ENCODE measurements at regions not wholly inside any gene's neighbourhood (a gene's known extent, or its start where the extent isn't known, plus 50 kb on each side); places are given as distances from the start of the nearest gene placed in this dataset.
"Not testable (repeated sequence)": the region's sequence is repeated elsewhere in the genome, so short reads cannot be mapped to it uniquely, and the experiment has no call there.

DNA sequence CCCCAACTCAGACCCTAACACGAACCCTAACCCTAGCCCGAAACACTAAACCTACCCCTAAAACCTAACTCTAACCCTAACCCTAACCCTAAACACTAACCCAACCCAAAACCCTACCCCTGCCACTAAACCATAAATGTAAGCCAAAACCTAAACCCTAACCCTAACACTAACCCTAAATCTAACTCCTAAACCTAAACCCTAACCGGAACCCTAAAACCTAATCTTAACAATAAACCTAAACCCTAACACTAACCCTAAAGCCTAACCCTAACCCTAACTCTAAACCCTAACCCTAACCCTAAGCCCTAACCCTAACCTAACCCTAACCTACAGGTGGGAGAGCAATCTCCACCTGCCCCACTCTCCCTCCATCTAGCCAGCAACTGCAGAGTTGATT, 152.3 kb downstream of the OR4M2 start (continued):
- TF ChIP-seq, protein P1, sequence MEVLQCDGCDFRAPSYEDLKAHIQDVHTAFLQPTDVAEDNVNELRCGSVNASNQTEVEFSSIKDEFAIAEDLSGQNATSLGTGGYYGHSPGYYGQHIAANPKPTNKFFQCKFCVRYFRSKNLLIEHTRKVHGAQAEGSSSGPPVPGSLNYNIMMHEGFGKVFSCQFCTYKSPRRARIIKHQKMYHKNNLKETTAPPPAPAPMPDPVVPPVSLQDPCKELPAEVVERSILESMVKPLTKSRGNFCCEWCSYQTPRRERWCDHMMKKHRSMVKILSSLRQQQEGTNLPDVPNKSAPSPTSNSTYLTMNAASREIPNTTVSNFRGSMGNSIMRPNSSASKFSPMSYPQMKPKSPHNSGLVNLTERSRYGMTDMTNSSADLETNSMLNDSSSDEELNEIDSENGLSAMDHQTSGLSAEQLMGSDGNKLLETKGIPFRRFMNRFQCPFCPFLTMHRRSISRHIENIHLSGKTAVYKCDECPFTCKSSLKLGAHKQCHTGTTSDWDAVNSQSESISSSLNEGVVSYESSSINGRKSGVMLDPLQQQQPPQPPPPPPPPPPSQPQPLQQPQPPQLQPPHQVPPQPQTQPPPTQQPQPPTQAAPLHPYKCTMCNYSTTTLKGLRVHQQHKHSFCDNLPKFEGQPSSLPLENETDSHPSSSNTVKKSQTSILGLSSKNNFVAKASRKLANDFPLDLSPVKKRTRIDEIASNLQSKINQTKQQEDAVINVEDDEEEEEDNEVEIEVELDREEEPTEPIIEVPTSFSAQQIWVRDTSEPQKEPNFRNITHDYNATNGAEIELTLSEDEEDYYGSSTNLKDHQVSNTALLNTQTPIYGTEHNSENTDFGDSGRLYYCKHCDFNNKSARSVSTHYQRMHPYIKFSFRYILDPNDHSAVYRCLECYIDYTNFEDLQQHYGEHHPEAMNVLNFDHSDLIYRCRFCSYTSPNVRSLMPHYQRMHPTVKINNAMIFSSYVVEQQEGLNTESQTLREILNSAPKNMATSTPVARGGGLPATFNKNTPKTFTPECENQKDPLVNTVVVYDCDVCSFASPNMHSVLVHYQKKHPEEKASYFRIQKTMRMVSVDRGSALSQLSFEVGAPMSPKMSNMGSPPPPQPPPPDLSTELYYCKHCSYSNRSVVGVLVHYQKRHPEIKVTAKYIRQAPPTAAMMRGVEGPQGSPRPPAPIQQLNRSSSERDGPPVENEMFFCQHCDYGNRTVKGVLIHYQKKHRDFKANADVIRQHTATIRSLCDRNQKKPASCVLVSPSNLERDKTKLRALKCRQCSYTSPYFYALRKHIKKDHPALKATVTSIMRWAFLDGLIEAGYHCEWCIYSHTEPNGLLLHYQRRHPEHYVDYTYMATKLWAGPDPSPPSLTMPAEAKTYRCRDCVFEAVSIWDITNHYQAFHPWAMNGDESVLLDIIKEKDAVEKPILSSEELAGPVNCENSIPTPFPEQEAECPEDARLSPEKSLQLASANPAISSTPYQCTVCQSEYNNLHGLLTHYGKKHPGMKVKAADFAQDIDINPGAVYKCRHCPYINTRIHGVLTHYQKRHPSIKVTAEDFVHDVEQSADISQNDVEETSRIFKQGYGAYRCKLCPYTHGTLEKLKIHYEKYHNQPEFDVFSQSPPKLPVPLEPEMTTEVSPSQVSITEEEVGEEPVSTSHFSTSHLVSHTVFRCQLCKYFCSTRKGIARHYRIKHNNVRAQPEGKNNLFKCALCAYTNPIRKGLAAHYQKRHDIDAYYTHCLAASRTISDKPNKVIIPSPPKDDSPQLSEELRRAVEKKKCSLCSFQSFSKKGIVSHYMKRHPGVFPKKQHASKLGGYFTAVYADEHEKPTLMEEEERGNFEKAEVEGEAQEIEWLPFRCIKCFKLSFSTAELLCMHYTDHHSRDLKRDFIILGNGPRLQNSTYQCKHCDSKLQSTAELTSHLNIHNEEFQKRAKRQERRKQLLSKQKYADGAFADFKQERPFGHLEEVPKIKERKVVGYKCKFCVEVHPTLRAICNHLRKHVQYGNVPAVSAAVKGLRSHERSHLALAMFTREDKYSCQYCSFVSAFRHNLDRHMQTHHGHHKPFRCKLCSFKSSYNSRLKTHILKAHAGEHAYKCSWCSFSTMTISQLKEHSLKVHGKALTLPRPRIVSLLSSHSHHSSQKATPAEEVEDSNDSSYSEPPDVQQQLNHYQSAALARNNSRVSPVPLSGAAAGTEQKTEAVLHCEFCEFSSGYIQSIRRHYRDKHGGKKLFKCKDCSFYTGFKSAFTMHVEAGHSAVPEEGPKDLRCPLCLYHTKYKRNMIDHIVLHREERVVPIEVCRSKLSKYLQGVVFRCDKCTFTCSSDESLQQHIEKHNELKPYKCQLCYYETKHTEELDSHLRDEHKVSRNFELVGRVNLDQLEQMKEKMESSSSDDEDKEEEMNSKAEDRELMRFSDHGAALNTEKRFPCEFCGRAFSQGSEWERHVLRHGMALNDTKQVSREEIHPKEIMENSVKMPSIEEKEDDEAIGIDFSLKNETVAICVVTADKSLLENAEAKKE (CRISPR knock-in tag; IDR thresholded peaks at IDR 0.05), result no peak
- TF ChIP-seq, protein P2, sequence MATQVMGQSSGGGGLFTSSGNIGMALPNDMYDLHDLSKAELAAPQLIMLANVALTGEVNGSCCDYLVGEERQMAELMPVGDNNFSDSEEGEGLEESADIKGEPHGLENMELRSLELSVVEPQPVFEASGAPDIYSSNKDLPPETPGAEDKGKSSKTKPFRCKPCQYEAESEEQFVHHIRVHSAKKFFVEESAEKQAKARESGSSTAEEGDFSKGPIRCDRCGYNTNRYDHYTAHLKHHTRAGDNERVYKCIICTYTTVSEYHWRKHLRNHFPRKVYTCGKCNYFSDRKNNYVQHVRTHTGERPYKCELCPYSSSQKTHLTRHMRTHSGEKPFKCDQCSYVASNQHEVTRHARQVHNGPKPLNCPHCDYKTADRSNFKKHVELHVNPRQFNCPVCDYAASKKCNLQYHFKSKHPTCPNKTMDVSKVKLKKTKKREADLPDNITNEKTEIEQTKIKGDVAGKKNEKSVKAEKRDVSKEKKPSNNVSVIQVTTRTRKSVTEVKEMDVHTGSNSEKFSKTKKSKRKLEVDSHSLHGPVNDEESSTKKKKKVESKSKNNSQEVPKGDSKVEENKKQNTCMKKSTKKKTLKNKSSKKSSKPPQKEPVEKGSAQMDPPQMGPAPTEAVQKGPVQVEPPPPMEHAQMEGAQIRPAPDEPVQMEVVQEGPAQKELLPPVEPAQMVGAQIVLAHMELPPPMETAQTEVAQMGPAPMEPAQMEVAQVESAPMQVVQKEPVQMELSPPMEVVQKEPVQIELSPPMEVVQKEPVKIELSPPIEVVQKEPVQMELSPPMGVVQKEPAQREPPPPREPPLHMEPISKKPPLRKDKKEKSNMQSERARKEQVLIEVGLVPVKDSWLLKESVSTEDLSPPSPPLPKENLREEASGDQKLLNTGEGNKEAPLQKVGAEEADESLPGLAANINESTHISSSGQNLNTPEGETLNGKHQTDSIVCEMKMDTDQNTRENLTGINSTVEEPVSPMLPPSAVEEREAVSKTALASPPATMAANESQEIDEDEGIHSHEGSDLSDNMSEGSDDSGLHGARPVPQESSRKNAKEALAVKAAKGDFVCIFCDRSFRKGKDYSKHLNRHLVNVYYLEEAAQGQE (IDR thresholded peaks at IDR 0.05; ENCODE audit: unreplicated experiment), result no peak
- TF ChIP-seq EZH2phosphoT487 (IDR thresholded peaks at IDR 0.05; ENCODE audit: unreplicated experiment), result no peak

DNA sequence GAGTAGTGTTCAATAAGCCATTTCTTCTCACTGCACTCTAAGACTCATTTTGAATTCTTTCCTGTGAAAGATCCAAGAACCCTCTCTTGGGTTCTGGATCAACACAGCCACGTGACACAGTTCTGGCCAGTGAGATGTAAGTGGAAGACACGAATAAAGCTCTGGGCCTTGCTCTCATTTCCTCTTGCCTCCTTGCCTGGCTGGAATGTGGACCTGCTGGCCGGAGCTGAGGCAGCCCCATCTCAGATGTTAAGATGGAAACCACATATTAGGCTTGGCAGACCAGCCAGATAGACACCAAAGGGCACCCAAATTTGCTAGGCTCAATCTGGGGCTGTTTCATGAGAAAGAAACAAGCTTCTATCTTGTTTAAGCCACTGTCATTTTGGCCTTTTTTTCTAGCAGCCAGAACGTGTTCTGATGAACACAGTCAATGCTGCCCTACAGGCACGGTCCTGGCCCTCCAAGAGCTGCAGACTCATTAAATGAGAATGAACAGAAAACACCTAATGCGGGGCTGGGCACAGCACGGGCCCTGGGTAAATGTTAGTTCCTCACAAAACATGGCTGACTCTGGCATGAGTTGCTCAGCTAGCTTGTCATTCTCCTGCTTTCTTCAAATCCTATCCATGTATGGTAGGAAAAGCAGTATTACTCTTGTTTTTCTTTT, 155.1 kb downstream of the OR4M2 start:
- peaks cover 75% of the 10 kb centered on the region for H3K36me3 Mint-ChIP-seq (ENCODE audit: low read depth)
- H2AFZ ChIP-seq; H4K20me1 ChIP-seq (replicated peaks; ENCODE audit: insufficient read depth); H3K27ac ChIP-seq (ENCODE audit: low read depth); H3K27ac Mint-ChIP-seq; H3F3A ChIP-seq (replicated peaks; ENCODE audit: low read depth); H3K79me2 ChIP-seq (replicated peaks; ENCODE audit: insufficient read depth); H3K4me3 ChIP-seq; H3K4me1 Mint-ChIP-seq; H3K9me2 ChIP-seq (ENCODE audit: insufficient read depth); ATAC-seq; H3K36me3 ChIP-seq (ENCODE audit: insufficient read depth); H3K4me3 Mint-ChIP-seq; DNase-seq (ENCODE audit: low spot score); H3K27me3 ChIP-seq (ENCODE audit: insufficient read depth); H3K4me1 ChIP-seq (ENCODE audit: insufficient read depth); H3K4me2 ChIP-seq: not testable (repeated sequence)
- peaks cover 100% of the 10 kb centered on the region for H3K9me3 Mint-ChIP-seq
- H3K27me3 Mint-ChIP-seq (ENCODE audit: insufficient read depth, low read depth, poor library complexity), result peaks cover 13% of the 10 kb centered on the region

Measured in GM23338 (cell line).